Brain pericyte (primary cell): ENCODE measurements at regions not wholly inside any gene's neighbourhood (a gene's known extent, or its start where the extent isn't known, plus 50 kb on each side); places are given as distances from the start of the nearest gene placed in this dataset.
"Not testable (repeated sequence)": the region's sequence is repeated elsewhere in the genome, so short reads cannot be mapped to it uniquely, and the experiment has no call there.

ENCODE experiments used
- DNase-seq: peaks from one replicate; pipeline ENCODE4 v3.0.0-alpha.2; 2012; ENCODE audit warnings: low read depth, low spot score

DNA sequence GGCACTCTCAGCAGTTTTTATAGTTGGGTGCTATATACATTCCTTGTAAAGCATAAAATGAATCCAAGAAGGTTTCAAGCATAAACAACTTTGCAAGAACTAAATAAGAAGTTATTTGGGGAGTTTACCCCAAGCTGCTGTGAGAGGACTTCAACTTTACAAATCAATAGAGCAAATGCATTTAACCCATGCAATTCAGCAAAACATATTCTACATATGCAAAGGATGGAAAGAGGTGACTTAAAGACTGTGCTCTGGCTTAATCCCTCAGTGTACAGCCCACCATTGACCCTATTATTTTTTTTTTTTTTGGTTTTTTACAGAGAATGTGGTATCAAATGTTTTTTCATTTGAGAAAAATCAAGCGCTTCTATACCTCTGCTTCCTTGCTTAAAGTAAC, 736.5 kb downstream of the CETN3 start:
- no peak for DNase-seq

DNA sequence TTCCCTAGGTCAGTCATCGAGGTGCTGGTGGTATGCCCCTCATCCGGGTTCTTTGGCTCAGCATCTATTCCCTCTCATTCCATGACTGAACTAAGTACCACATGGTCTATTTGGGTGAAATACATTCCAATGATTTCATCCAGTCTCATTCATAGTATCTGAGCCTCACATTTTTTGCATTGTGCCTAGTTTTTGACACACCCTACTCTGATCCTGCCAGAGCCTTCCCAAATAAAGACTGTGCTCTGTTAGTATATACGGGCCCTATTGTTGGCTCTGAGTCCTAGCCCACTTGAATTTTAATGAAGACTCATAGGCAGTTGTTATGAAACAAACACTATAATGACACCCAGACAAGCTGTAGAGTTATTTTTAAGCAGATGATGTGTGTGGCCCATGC, 740.7 kb downstream of the CETN3 start:
- DNase-seq = no peak

DNA sequence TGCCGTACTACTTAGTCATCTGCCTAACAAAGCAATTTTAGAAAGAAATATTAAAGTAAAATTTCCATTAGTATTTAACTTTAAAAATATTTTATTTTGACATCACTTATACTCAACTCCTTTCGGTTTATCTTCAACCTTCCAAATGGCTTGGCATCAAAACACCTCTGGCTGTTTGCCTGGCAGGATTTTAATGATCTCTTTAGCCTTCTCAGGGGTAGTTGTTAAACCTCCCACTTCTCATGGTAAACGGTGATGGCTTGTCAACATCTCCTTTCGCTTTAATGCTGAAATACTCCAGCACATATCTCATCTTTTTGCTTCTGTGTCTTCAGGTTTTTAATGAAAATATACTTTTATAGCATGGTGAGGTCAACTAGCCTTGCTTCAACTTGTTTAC, 747.1 kb downstream of the CETN3 start:
- DNase-seq = no peak

DNA sequence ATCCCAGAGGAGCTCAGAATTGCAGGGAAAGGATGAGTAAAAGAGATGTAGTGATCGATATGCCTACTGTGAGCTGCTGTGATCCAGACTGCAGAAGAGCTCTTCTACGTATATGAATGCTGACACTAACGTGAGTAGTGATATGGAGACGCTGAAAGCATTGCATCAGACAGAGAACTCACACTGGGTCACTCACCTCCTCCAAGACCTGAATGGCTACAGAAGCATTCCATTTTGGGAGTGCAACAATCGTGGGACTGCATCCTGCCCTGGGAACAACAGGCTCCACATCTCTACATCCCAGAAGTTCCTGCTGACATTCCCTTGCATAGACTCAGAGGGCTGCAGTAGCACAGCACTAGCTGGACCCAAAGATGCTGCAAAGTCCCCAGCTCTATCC, 755.9 kb upstream of the MEF2C start:
- DNase-seq = no peak

DNA sequence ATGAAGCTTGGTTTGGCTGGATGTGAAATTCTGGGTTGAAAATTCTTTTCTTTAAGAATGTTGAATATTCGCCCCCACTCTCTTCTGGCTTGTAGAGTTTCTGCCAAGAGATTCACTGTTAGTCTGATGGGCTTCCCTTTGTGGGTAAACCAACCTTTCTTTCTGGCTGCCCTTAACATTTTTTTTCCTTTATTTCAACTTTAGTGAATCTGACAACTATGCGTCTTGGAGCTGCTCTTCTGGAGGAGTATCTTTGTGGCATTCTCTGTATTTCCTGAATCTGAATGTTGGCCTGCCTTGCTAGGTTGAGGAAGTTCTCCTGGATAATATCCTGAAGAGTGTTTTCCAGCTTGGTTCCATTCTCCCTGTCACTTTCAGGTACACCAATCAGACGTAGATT, 751.2 kb upstream of the MEF2C start:
- DNase-seq = not testable (repeated sequence)

DNA sequence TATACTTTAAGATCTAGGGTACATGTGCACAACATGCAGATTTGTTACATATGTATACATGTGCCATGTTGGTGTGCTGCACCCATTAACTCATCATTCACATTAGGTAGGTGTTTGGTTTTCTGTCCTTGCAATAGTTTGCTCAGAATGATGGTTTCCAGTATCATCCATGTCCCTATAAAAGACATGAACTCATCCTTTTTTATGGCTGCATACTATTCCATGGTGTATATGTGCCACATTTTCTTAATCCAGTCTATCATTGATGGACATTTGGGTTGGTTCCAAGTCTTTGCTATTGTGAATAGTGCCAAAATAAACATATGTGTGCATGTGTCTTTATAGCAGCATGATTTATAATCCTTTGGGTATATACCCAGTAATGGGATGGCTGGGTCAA, 747.1 kb upstream of the MEF2C start:
- DNase-seq = not testable (repeated sequence)

DNA sequence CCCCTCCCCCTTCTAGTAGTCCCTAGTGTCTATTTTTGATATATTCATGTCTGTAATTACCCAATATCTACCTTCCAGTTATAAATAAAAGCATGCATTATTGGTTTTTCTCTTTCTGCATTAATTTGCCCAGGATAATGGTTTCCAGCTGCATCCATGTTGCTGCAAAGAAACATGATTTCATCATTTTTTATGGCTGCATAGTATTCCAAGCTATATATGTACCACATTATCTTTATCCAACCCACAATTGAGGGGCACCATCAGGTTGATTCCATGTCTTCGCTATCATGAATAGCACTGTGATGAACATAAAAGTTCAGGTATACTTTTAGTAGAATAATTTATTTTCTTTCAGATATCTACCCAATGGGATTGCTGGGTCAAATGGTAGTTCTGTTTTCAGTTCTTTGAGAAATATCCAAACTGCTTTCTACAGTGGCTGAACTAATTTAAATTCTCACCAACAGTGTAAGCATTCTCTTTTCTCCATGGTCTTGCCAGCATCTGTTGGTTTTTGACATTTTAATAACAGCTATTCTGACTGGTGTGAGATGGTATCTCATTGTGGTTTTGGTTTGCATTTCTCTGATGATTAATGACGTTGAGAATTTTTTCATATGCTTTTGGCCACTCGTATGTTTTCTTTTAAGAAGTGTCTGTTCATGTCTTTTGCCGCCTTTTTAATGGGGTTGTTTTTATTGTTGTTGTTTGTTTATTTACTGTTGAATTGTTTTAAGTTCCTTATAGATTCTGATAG, 746.1 kb upstream of the MEF2C start:
- DNase-seq = no peak

DNA sequence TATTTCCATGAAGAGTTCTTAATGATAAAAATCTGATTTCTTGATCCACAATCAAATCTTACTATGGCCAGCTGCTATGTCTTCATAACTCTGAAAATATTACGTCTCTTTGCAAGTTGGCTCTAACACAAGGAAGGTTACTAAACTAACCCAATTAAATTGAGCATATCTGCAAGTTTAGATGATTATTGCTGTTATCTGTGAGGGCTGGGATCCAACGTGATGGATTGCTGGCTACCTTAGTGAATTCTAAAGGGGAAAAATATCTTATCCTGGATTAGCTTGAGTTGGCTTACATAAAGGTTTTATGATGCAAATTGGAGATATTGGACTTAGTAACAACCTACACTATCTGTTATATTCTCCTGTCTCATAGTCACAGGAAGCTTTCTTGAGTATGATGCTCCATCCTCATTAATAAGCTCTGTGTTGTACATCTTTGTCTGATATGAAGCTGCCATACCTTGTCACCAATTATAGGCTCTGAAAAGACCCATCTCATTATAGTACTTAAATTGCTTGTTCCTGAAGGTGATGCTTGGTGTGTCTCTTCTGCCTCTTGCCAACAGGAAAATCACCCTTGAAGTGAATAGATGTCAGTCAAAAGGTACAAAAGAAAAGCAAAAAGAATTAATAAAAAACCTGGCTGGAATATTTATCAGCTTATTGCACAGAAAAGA, 733.0 kb upstream of the MEF2C start:
- no peak for DNase-seq

DNA sequence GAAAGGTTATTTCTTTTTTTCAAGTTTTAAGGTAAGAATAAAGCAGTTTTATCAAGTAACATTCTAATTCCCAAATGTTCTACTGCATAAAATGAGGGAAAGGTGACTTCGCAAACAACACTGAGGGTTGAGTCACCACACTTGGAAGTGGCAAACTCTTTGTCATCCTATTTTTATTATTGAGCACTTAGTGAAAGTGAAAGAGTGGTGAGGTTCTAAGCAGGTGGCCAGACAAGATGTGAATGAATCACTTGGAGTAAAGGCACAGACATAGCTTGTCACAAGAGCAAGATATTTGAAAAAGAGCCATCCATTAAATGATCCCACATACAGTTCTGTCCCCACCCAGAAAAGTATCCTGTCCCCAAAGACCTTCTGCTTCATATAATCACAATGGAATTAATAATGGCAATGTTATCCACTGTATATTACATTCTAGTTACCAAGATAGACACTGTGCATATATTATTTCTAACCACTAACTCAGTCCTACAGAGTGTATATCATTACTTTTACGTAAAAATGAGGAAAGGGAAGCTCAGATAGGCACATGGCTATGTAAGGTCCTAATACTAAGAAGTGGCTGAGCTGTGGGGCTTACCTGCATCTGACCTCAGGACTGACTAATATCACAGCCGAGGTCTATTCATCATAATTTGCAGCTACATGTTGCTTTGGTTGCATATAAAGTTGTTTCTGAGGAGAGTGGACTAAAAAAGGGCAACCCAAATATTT, 730.4 kb upstream of the MEF2C start:
- no peak for DNase-seq

DNA sequence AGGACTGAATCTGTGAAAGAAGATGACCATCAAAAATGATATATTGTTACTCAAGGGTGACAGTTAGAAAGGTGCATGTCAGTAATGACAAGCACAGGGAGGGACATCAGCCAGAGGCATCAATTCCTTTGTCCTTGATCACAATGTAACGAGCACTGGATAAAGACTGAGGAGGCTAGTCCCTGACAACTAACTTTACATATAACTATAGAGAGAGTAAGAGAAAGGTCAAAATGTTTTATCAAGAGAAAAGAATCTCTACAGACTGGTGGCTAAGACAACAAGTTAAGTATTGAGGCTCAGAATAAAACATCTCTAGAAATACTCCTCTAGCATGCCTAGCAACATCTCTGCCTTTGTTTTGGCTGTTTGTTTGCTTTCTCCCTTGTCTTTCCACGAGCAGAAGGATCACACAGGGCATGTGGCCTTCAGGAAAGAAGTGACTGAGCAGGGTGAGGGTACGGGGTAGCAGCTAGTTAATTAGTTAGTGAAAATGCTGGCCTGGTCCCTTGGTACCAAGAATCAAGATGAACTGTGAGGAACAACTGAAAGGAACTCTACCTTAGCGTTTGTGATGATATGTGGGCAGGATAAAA, 724.1 kb upstream of the MEF2C start:
- no peak for DNase-seq

DNA sequence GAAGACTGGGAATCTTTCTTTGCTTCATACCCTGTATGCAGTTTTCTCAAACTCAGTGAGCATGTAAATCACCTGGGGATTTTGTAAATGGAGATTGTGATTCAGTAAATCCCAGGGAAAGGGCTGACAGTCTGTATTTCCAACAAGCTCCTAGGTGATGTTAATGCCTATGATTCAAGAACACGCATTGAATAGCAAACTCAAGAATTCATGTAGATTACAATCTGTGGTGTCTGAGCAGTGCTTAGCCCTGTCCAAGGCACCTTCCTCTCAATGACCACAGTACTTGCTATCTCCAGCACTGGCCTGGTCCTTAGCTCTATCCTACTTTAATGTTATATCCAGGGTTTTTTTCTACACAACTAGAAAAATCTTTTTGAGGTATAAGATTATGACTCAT, 721.4 kb upstream of the MEF2C start:
- no peak for DNase-seq

DNA sequence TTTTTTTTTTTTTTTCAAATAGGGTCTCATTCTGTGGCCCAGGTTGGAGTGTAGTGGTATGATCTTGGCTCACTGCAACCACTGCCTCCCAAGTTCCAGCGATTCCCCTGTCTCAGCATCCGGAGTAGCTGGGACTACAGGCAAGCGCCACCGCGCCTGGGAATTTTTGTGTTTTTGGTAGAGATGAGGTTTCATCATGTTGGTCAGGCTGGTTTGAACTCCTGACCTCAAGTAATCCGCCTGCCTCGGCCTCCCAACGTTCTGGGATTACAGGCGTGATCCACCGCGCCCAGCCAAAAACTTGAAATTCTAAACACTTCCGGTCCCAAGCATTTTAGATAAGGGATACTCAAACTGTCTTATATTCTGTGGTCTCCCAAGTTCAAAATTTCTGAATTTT, 718.9 kb upstream of the MEF2C start:
- DNase-seq = no peak

DNA sequence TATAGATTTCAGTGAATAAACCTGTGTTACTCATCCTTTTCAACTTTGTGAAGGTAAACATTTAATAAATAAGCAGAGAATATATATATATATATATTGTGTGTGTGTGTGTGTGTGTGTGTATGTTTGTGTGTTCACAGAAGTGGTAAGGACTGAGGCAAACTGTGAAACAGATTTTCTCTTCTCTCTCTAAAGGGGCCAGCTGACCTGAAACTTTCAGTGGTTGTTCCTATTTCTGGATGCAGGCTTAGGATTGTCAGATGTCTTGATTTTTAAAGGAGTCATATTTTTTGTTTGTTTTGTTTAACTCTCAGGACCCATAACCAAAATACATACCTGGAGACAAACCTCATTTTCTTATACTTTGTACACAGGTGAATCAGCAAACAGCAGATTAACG, 714.9 kb upstream of the MEF2C start:
- no peak for DNase-seq

DNA sequence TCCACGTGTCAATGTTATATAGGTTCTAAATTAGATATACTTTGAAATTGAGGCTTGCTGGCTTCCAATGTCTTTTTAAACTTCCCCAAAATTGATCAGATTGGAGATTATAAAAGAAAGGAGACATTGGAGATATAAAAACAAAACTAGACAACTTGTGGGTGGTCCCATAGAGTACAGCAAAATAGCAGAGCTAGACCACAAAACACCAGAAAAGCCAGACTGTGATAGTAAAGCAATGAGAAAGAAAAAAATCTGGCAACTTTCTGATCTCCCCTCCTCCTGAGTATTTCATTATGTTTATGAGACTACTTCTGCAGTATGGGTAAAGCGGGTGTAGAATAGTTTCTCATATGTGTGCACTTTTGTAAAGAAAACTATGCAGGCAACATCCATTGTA, 713.8 kb upstream of the MEF2C start:
- no peak for DNase-seq

DNA sequence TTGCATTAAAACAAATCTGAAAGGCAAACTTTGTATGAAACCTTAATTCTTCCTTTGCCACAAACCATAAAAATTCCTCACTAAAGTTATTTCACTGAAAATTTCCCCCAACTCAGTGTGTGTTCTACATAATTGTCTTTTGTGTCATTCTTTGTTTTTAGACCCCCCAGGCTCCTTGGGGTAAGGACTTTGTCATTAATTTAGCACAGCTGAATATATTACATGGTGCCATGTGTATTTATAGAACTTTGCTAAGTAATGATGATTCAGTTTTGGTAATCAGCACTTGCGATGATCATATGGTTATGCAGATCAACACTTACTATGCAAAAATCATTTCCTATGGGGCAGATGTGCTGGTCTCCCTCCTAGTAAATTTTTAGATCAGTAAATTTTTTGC, 712.1 kb upstream of the MEF2C start:
- no peak for DNase-seq

DNA sequence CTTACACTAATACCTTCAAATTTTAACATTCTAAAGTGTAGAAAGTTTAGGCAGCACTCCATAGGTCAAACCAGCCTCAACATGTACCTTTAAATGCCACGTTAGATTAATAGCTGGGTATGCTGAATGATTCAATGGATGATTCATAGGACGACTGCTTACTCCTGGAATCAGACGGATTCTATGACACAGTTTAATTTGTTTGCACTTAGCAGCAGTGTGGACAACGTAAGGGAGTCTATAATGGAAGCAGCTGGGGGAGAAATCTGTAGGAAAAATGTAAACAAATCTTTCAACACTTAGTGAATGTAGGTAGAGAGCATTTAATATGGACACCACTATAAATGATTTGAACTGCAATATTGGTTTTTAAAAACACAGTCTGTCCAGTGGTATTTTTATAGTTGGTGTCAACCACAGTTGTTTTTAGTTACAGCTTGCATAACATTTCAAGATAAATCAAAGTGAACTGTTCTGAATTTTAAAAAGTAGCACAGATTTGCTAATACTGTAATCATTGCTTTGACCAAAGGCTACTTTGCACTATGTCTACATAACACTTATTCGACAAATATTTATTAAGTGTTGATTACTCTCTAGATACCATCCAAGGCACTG, 701.5 kb upstream of the MEF2C start:
- no peak for DNase-seq

DNA sequence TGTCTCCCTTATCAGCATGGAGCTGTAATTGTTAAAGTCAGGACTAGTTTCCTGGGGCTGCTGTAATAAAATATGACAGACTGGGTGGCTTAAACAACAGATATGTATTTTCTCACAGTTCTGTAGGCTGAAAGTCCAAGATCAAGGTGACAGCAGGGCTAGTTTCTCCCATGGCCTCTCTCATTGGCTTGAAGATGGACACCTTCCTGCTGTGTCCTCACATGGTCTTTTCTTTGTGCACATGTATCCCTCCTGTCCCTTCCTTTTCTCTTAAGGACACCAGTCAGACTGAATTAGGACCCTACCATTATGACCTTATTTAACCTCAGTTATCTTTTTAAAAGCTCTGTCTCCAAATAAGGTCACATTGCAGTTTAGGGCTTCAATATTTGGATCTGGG, 700.5 kb upstream of the MEF2C start:
- DNase-seq = no peak

DNA sequence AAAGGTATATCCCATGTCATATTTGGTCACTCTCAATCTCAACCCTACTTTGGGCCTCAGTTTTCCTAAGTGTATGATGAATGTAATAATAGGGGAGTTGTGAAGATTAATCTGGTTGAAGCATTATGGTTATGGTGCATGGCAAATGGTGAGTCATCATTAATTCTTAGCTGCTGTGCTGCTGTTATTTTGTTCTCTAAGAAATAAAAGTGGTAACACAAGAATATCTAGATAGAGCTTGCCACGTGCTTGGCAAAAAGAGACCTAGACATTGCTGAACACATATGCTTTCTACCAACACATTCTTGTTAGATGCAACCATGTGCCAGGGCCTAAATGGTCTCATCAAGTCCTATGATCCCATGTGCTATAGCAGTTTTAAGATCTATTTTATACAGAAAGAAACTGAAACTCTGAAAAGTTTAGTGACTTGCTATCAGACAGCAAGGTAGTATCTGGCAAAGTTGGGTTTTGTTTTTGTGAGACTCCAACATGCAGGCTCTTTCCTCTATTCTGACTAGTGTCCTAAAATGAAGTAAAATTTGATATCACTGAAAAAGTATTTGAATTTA, 699.9 kb upstream of the MEF2C start:
- no peak for DNase-seq

DNA sequence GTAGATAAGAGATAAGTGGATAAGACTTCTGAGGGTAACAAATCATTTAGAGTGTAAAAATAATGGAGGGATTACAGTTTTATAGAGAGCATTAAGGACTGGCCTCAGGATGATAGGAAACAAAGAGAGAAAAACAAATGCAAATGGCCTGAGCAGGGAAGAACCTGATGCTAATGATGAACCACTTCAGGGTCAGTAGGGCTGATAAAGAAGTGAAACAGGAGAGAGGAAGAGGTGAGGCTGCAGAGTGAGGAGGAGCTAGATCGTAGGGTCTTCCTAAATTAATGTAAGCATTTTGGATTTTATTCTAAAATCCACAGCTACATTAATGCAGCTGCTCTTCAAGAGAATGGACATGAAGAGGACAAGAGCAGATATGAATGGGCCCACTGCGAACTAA, 698.0 kb upstream of the MEF2C start:
- no peak for DNase-seq

DNA sequence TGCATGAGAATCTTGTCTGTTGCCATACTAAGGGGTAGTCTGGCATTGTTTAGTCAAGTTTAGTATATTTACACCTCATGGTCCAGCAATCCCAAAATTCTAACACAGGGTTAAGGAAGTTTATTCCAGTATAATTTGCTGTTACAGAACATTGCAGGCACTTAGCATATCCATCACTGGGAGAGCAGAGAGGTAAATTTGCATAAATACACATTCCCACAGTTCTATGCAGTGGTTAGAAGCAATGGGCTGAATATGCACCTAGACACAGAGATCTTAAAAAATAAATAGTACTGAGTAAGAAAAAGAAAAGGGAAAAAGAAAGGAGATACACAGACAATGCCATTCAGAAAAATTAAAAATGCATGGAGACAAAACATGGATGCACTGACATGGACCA, 692.3 kb upstream of the MEF2C start:
- no peak for DNase-seq

DNA sequence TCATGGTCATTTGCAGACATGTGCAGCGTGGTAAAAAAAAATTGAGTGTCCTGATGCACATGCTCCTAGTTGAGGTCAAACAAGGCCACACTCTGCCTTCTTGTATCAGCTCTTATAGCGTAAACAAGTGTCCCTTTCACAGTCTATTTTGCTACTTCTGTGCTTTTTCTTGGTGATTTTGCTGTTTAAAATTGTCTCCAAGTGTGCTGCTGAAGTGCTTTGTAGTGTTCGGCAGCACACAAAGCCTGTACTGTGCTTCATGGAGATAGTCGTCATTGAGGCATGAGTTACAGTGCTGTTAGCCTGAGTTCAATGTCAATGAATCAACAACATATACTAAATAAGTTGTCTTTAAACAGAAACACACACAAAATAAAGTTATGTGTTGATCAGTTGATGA, 690.4 kb upstream of the MEF2C start:
- DNase-seq = no peak

DNA sequence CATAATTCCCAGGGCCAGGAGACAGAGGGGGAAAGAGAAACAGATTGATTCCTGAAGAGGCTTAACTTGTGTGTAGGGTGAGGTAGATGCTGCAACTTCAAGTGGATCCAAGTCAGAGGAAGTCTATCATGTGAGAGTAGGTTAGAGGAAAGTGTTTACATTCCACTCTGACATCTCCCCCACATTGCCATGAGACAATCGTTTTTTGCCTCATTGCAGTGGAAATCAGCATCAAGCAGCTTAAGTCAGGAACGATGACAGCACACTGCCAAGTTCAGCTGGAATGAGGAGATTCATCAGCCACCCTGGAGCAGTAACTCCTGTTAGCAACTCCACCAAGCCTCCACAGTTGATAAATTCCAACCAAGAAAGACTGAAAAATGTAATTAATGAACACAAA, 689.7 kb upstream of the MEF2C start:
- DNase-seq = no peak
